GM19372 (cell line): ENCODE measurements at regions not wholly inside any gene's neighbourhood (a gene's known extent, or its start where the extent isn't known, plus 50 kb on each side); places are given as distances from the start of the nearest gene placed in this dataset.

Experiments used
- ATAC-seq: cut with Tn5 transposase; IDR thresholded peaks from one replicate; pipeline ENCODE4 v1.9.1; 2021; ENCODE audit warnings: mild to moderate bottlenecking, low read depth, moderate library complexity; ENCODE audit not compliant: unreplicated experiment

DNA sequence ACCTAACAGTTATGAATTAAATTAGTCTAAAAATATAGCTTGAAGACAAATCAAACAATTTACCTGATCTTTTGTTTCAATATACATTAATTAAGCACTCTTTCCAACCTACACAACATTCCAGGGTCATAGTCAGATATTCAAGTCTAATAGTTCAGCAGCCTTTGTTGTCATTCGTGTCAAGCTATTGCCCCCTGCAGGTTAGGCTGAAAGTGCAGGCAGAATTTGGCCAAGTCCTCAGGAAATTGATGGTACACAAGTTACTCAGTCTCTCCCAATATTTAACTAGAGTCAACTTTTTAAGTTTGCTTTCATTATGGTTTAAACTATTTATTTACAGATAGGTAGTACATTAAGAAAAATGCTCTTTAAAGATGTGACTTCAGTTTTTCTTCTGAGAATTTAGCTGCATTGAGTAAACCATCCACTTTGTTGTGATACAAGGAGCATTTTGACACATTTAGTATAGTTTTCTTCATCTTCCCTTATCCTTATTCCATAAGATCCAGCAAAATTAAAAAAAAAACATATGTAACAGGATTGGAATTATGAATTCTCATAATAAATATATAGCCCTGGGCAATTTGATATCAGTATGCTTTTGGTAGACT, 130.3 kb upstream of the DPYD start:
- peak; percentile 45 for ATAC-seq

- ATAC-seq, result no peak
Measured at GRCh38 chr1:98049370-98050135, 128.7 kb upstream of the DPYD start.

DNA sequence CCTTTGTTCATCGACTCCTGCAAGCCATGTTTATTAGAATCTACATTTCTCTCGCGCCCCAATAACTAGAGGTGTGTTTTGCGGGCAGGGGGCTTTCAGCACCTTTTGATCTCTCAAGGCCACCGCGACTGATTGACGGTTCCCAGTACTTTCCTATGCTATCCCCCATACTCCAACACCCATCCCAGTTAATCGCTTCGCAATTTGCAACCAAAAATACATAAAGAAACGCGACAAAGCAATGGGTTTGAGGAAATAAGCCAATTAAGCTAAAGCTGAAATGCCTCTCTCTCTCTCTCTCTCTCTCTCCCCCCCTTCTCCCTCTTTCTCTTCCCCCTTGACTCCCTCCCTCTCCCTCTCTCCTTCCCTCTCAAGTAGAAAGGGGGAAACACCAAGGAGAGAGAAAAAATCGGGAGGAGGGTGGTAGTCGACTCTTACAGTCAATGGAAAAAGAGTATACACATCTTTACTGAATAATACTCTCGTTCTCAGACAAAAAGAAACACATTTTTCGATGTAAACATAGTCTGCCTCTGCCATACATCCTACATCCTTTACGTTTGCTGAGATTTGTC, 128.0 kb upstream of the DPYD start:
- ATAC-seq, result no peak

DNA sequence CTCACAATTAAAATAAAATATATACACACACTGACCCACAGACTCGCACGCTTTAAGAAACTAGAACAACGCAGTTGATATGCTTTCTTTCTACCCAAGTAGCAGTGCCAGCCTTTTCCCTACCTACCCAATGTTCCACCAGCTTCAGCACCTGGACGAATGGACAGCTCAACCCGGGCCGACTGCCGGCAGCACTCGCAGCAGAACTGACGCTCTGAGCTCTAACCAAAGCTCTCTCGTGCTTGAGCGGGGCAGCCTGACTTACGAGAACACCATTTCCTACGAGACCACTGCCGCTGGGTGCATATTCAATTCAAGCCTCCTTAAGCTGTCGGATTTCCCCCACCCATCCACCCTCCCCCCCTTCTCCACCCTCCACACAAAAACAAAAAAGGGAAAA, 127.4 kb upstream of the DPYD start:
- peak; percentile 42 for ATAC-seq

GRCh38 chr1:98047171-98047570, 126.3 kb upstream of the DPYD start:
- ATAC-seq, result no peak

GRCh38 chr1:98045767-98046641, 125.2 kb upstream of the DPYD start:
- ATAC-seq, result no peak

DNA sequence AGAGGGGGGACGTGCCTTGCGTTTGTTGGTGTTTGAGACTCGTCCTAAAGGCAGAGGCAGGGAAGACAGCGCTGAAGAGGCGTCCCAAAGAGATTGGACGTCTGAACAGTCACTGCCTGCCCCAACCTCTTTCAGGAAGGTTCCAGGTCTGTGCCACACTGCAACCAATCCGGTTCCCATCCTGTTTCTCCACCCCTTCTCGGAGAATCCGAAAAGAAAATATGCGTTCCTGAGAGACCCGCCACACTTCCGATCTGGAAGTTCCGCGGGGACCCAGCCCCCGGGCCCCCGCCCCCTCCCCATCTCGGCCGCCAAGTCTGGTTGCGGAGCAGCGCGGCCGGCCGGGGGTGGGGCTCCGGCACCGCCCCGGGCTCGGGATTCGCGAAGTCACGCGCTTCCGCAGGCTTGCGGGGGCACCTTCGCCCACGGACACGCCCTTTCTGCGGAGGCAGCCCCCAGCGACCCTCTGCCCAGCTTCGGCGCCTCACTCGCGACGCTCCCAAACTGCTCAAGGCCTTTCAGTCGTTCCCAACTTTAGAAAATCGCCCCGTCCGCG, 124.5 kb upstream of the DPYD start:
- ATAC-seq, result no peak

DNA sequence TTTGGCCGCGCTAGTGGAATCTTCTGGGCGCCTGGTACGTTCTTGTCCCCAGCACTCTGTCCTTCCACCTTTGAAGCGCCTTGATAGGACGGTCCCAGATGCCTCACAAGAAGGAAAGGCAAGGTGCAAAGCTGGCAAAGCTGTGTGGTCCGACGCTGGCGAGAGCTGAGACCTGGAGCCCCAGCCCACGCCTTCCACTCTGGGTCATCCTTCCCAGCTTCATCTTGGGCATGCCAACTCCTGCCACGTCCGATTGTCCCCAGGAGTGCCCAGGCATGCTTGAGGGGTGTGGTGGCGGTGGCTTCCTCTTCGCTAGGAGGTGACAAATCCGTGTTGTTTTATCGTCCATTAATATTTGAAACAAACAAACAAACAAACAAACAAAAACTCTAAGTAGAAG, 123.9 kb upstream of the DPYD start:
- ATAC-seq, result no peak

- ATAC-seq, result no peak
Measured at GRCh38 chr1:98044071-98044697, 123.3 kb upstream of the DPYD start.

DNA sequence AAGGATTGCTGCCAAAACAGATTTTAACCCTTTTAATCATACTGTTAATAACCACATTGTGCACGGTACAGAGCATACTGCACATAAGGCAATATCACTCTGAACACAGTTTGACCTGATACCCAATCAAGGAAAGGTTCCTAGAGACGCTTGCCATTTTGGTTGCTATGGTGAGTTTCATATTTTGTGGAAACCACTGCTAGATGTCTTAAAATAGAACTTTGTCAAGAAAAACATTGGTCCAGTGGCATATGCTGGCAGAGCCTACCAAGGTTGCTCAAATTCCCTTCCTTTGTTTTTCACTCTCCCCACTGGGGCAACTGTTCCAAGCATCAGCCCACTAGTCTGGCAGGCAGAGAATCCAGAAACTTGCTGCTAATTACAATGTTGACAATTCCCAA, 114.8 kb upstream of the DPYD start:
- no peak for ATAC-seq

DNA sequence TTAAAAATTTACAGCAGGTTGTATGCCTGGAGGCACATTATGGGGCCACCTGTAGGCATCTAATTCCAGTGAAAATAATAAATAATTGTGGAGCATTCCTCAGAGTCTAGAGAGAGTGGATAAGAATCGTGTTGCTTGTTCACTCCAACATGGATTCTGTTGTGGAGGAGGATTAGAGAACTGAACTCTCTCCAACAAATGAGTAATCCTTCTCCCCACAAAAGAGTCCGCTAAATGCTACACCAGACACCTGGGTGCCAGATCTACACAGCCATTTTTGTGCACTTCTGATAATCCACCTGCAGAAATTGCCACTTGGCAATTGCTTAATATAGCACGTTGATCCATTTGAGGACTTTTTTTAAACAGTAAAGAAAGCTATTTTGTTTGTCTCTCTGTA, 113.7 kb upstream of the DPYD start:
- ATAC-seq, result no peak

DNA sequence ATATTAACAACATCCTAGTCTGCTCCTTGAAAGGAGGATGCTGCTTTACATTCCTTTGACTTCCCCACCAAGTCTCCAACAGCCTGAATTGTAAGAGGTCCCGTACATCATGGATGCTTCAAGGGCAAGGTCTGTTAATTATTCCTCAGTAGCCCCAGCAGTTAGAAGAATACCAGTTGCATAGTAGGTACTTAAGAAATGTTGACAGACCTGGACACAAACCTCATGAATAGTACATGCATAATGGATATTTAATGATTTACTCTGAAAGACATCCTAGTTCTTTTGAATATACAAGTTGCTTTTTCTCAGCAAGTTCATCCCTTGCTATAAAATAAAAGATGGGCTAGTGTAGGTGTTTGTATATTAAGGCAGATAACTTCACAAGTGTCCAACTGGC, 112.1 kb upstream of the DPYD start:
- ATAC-seq, result no peak

GRCh38 chr1:98030976-98031375, 110.1 kb upstream of the DPYD start:
- no peak for ATAC-seq

DNA sequence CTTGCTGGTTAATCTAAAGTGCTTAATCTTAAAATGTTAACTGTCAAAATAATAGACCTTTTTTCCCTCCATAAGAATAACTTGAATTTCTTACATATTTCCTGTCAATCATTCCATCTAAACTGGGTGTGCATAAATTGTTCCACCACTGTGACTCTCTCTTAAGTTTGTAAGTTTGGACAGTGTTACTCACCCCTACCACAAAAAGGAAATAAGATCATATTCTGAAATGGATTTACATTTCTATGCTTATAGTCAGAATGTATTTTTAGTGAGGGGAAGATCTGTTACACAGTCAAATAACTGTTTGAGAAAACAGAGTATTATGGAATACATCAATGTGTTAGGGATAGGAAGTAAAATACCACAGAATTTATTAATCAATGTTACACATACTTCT, 109.6 kb upstream of the DPYD start:
- ATAC-seq, result no peak

DNA sequence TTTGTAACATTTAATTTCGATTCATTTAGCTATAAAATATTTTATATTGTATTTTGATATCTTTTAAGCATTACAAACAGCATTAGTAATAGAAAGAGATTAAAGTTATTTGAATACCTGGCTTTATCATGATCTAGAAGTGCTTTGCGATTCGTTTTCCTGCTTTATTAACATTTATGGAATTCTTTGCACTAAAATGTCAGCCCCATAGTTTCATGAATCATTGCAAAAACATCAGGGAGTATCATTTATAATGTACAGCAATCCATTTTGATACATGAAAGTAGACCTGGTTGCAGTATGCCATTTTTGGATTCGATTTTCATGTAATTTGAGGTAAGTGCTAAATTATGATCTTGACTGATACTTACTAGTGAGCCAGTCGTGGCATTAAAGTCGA, 108.0 kb upstream of the DPYD start:
- ATAC-seq, result no peak

DNA sequence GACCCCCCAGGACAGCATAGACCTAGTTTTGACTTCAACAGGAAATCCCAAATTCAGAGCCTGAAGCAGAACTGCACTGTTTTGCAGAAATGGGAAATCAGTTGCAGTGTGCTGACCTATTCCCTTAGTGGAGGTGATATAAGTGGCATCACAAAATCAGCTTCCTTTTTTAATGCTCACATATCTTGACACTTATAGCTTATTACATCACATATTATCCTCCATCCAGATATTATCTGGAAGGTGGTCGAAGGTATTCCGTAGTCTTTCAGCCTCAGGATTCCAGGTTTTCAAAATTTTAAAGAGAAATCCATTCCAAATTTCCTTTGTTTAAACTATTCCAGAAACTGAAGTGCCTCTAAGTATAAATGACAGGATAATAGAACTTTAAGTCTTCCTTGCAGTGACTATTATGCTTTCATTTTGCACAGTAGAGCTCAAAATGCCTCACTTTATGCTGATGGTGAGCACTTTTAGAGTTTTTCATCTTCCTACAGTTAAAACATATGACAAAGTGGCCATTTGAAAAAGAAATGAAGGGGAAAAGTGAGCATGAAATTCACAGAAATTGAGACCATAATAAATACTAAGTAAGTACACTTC, 106.4 kb upstream of the DPYD start:
- no peak for ATAC-seq

DNA sequence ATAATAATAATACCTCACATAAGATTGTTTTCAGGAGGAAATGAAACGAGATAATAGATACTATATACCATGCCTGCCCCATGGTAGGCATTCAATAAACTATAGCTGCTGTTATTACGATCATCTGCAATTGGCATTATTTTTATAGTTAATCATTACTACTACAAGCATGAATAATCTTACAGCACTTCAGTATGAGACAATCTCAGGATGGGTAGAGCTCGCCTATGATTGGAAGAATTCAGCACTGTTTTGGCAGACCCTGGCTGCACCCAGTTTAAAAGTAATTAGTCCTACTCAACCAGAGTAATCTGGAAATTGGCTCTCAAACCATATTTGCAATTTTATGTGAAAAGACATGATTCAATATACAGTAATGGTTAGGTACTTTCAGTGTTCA, 105.0 kb upstream of the DPYD start:
- no peak for ATAC-seq

- no peak for ATAC-seq
Measured at GRCh38 chr1:98021126-98021525, 100.3 kb upstream of the DPYD start.

DNA sequence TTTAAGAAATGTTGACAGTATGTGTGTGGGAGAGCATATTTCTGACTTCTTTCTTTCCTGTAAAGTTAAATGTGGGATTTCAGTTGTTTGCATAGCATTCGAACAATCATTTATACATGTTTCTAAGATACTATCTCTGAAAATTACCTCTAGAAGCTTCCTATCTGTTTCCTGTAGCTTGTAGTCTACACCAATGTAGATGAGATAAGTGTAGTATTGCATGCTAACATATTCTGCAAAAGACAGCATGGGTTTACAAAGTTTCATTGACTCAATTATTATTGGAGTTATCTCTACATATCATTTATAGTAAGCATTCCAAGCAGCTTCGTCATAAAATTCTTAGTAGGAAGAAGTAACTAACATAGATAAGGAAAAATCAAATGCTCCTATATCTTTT, 98.9 kb upstream of the DPYD start:
- no peak for ATAC-seq

DNA sequence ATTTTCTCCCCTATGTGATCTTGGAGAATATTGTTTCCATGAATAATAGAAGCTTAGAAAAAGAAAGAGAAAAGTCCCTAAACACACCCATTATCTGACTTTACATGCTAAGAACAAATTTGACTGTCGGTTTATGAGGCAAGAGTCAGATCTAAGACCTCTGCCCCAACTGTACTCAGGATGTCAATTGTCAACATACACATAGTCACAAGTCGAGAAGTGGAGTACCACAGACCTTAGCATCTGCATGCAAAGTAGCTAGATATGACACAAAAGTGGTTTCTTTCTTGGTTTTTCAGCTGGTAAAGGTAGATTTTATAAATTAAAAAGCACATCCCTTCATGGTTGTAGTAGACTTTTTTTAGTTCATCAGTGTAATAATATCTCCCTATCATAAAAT, 97.2 kb upstream of the DPYD start:
- no peak for ATAC-seq
